ENCODE measurements at regions not wholly inside any gene's neighbourhood (a gene's known extent, or its start where the extent isn't known, plus 50 kb on each side); places are given as distances from the start of the nearest gene placed in this dataset.

- ATAC-seq (no peak), DNase-seq (ENCODE audit: low read depth, low spot score) (no peak), FAIRE-seq (peak; percentile 18)
- H2AFZ ChIP-seq (ENCODE audit: control insufficient read depth, low read depth, low read length): no peak overlapping the region
- no peaks in the 10 kb centered on the region for H3K79me2 ChIP-seq (ENCODE audit: control insufficient read depth, insufficient read depth, low read length)
- ChIA-PET RAD21 (ENCODE audit: unreplicated experiment) (interaction anchor here (1.0 to 1.2 kb wide), 2 partner anchors 31 to 62 kb away, joined by 4 read pairs; no protein-coding TSS in a partner anchor), POLR2A (interaction anchor here (0.6 kb wide), 1 partner anchor 62 kb away, joined by 4 read pairs; no protein-coding TSS in a partner anchor), CTCF (interaction anchor here (0.6 to 1.4 kb wide), 5 partner anchors 18 to 330 kb away, joined by 3 to 4 read pairs (median 3); no protein-coding TSS in a partner anchor), SMC1A (ENCODE audit: uncharacterized antibody, unreplicated experiment) (interaction anchor here (0.8 to 2.0 kb wide), 13 partner anchors 13 to 164 kb away, joined by 3 to 7 read pairs (median 4); no protein-coding TSS in a partner anchor)
- no peak overlapping the region for H3K4me3 ChIP-seq
- intact Hi-C loops (cut with micrococcal nuclease; ENCODE audit: unreplicated experiment): no loop called here
- no peaks in the 10 kb centered on the region for H3K4me1 ChIP-seq (ENCODE audit: control insufficient read depth, insufficient read depth, low read length)
- H3K27ac ChIP-seq (ENCODE audit: control insufficient read depth, insufficient read depth): no peak overlapping the region
- no peaks in the 10 kb centered on the region for H3K27me3 ChIP-seq (replicated peaks in 1 of 2; ENCODE audit: control insufficient read depth in 2 of 2, insufficient read depth in 2 of 2, low read length in 1 of 2)
- H4K20me1 ChIP-seq (ENCODE audit: control insufficient read depth, insufficient read depth): no peaks in the 10 kb centered on the region
- BruUV-seq (replicated peaks): no TSS peak
- no peak for TF ChIP-seq ZBTB40 (IDR thresholded peaks at IDR 0.05; ENCODE audit: borderline replicate concordance)
- TF ChIP-seq BCL3 (IDR thresholded peaks at IDR 0.05; ENCODE audit: borderline replicate concordance, insufficient read depth, low read depth, low read length, poor library complexity, severe bottlenecking): no peak
- TF ChIP-seq RUNX3 (IDR thresholded peaks at IDR 0.05; ENCODE audit: low read length): no peak
- no peak for TF ChIP-seq POLR2A (IDR thresholded peaks at IDR 0.05; ENCODE audit: low read depth, low read length)
- TF ChIP-seq TCF12 (IDR thresholded peaks at IDR 0.05; ENCODE audit: low read depth, low read length): no peak
- TF ChIP-seq ZBTB11 (CRISPR knock-in tag; IDR thresholded peaks at IDR 0.05): no peak
- H3K9me3 ChIP-seq (replicated peaks; ENCODE audit: control insufficient read depth, insufficient read depth, low read length): no peaks in the 10 kb centered on the region; the same call in 2 of the 3 replicates
- no peak overlapping the region for H3K4me2 ChIP-seq (ENCODE audit: control insufficient read depth, insufficient read depth)
- WGBS (ENCODE audit: insufficient coverage, insufficient replicate concordance, low lambda C conversion rate, missing lambda C conversion rate): 74% methylated on average over 2 of the region's 2 CpGs
- H3K36me3 ChIP-seq (ENCODE audit: control insufficient read depth in 2 of 2, insufficient read depth in 2 of 2, low read length in 1 of 2): no peaks in the 10 kb centered on the region
- in situ Hi-C loops (cut with MboI): no loop called here
- H3K9ac ChIP-seq (ENCODE audit: control insufficient read depth, insufficient read depth, low read length): no peak overlapping the region
Observed at GRCh38 chr5:124889486-124889825, 143.0 kb upstream of the ZNF608 start.

Data from GM12878 (cell line).